ENCODE measurements at regions not wholly inside any gene's neighbourhood (a gene's known extent, or its start where the extent isn't known, plus 50 kb on each side); places are given as distances from the start of the nearest gene placed in this dataset.

GRCh38 chr4:159655547-159655946 lies 552.7 kb downstream of the RAPGEF2 start:
- TF ChIP-seq CTCF (IDR thresholded peaks at IDR 0.05) (no peak), EZH2 (IDR thresholded peaks at IDR 0.05; ENCODE audit: borderline replicate concordance, insufficient read depth, low read depth, low read length, poor library complexity, severe bottlenecking) (no peak)

Measured in B cell (primary cell).